H1 (cell line): ENCODE measurements at regions not wholly inside any gene's neighbourhood (a gene's known extent, or its start where the extent isn't known, plus 50 kb on each side); places are given as distances from the start of the nearest gene placed in this dataset.

ENCODE experiments used
- CEBPB ChIP-seq: IDR thresholded peaks from 2 replicates; pipeline ENCODE4 v1.6.1; 2012; ENCODE audit warnings: low read depth, low read length
- EP300 ChIP-seq, 2 experiments: IDR thresholded peaks; 1 replicate in 1 of 2; 2 replicates in 1 of 2; pipeline ENCODE4 v1.6.1; 2011 to 2012; ENCODE audit warnings: low read depth in 2 of 2, low read length in 2 of 2, mild to moderate bottlenecking in 2 of 2, borderline replicate concordance in 1 of 2, inconsistent platforms in 1 of 2, moderate library complexity in 1 of 2
- ZNF274 ChIP-seq: IDR thresholded peaks from 2 replicates; pipeline ENCODE4 v1.7.0; 2012; ENCODE audit warnings: low read length, borderline replicate concordance; ENCODE audit errors: extremely low read depth
- TF ChIP-seq, protein P1 (sequence below), 3 experiments: IDR thresholded peaks; 1 replicate in 2 of 3; 2 replicates in 1 of 3; pipeline versions ENCODE4 v1.5.1 to v1.6.1; 2011; ENCODE audit warnings: low read length in 3 of 3, mild to moderate bottlenecking in 3 of 3, inconsistent platforms in 2 of 3, low read depth in 1 of 3, moderate library complexity in 1 of 3; ENCODE audit not compliant: insufficient read depth in 1 of 3; ENCODE audit errors: control extremely low read depth in 1 of 3
- TF ChIP-seq, protein P2 (sequence below): IDR thresholded peaks from 2 replicates; pipeline ENCODE4 v1.6.1; 2012; ENCODE audit warnings: inconsistent platforms

DNA sequence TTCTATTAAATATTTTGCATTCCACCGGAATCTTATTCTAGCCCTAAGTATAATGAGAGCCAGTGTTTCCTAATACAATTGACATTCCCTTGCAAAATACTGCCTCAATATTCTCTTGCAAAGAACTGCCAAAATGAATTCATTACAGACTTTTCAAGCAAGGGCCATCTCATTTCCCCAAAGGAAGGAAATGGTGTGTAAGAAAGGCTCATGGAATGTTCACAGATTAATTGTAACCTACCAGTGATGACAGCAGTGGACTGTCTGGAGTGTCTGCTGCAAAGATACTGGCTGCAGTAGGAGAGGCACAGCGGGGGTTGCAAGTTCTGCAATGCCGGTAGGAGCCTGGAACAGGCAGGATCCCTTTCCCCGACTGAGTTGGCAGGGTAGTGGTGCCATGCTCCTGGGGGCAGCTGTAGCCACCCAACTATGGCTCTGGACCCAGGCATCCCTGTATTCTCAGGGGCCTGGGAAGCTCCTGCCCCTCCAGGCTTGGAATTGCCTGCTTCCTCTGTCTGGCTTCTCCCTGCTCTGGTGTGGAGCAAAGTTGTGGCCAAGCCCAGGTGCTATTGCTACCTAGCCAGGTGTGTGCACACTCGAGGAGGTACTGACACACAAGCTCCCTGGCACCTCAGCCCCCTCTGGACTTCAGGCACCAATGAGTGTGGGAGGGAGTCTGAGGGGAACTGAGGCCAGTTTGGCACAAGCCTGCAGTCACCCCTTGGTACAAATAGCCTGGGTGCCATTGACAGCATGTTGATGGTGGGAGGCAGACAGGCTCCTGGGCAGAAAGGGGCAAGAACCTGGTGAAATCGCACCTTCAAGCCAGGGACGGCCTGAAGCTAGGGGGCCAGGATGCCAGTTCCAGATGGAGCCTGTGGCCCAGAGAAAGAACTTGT lies 1371.0 kb downstream of the KCNT2 start:
- TF ChIP-seq ZNF274 (no peak), CEBPB (no peak), EP300 (IDR thresholded peaks at IDR 0.05; ENCODE audit: borderline replicate concordance in 1 of 2, low read depth in 2 of 2, low read length in 2 of 2) (no peak)
- TF ChIP-seq, protein P1, sequence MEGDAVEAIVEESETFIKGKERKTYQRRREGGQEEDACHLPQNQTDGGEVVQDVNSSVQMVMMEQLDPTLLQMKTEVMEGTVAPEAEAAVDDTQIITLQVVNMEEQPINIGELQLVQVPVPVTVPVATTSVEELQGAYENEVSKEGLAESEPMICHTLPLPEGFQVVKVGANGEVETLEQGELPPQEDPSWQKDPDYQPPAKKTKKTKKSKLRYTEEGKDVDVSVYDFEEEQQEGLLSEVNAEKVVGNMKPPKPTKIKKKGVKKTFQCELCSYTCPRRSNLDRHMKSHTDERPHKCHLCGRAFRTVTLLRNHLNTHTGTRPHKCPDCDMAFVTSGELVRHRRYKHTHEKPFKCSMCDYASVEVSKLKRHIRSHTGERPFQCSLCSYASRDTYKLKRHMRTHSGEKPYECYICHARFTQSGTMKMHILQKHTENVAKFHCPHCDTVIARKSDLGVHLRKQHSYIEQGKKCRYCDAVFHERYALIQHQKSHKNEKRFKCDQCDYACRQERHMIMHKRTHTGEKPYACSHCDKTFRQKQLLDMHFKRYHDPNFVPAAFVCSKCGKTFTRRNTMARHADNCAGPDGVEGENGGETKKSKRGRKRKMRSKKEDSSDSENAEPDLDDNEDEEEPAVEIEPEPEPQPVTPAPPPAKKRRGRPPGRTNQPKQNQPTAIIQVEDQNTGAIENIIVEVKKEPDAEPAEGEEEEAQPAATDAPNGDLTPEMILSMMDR (IDR thresholded peaks at IDR 0.05; ENCODE audit: control extremely low read depth in 1 of 3, insufficient read depth in 1 of 3, low read depth in 1 of 3, low read length in 3 of 3), result no peak
- TF ChIP-seq, protein P2, sequence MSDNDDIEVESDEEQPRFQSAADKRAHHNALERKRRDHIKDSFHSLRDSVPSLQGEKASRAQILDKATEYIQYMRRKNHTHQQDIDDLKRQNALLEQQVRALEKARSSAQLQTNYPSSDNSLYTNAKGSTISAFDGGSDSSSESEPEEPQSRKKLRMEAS, result no peak
